ENCODE measurements at regions not wholly inside any gene's neighbourhood (a gene's known extent, or its start where the extent isn't known, plus 50 kb on each side); places are given as distances from the start of the nearest gene placed in this dataset.

DNA sequence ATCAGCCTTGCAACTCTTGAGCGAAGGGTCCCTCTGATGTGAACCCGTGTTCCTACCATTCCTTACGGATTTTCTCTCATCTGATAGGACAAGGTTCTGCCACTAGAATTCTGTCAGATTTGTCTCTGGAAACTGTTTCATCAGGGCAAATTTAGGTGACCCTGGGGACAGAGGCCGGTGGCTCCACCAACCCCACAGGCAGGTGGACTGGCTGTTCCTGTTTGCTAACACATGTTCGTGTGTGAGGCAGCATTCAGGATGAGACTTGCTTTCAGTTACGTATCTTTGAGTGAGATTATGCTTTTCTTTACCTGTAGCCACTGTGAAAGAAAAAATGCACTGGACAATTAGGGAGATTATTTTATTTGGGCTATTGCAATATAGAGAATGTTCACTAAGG lies 449.9 kb downstream of the INHBA start:
- H3K9me3 ChIP-seq (ENCODE audit: control insufficient read depth, low read length) = peaks cover 4% of the 10 kb centered on the region
- peaks cover 3% of the 10 kb centered on the region for H3K27me3 Mint-ChIP-seq (ENCODE audit: insufficient read depth)
- H3K4me3 ChIP-seq (ENCODE audit: low read length) = no peak overlapping the region
- no peaks in the 10 kb centered on the region for H3K9me3 Mint-ChIP-seq
- H3K36me3 Mint-ChIP-seq (ENCODE audit: low read depth) = no peaks in the 10 kb centered on the region
- H3K27ac Mint-ChIP-seq = no peak overlapping the region
- DNase-seq = no peak
- H3K4me1 ChIP-seq (ENCODE audit: control insufficient read depth, insufficient read depth, low read length) = no peaks in the 10 kb centered on the region
- TF ChIP-seq, protein P1, sequence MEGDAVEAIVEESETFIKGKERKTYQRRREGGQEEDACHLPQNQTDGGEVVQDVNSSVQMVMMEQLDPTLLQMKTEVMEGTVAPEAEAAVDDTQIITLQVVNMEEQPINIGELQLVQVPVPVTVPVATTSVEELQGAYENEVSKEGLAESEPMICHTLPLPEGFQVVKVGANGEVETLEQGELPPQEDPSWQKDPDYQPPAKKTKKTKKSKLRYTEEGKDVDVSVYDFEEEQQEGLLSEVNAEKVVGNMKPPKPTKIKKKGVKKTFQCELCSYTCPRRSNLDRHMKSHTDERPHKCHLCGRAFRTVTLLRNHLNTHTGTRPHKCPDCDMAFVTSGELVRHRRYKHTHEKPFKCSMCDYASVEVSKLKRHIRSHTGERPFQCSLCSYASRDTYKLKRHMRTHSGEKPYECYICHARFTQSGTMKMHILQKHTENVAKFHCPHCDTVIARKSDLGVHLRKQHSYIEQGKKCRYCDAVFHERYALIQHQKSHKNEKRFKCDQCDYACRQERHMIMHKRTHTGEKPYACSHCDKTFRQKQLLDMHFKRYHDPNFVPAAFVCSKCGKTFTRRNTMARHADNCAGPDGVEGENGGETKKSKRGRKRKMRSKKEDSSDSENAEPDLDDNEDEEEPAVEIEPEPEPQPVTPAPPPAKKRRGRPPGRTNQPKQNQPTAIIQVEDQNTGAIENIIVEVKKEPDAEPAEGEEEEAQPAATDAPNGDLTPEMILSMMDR (conservative IDR thresholded peaks at IDR 0.05) = no peak
- no peak overlapping the region for H3K9ac ChIP-seq (ENCODE audit: extremely low read depth, low read length, poor library complexity, severe bottlenecking)
- no peaks in the 10 kb centered on the region for H3K4me1 Mint-ChIP-seq
- 56 to 79% methylated on average over 3 to 6 of the region's 6 CpGs for WGBS, 2 experiments (ENCODE audit: insufficient coverage in 1 of 2, insufficient read length in 1 of 2)
- peaks cover 10% of the 10 kb centered on the region for H3K27me3 ChIP-seq (ENCODE audit: control insufficient read depth, insufficient read depth, low read length, poor library complexity, severe bottlenecking)
- H3K4me3 Mint-ChIP-seq = no peak overlapping the region
- no peaks in the 10 kb centered on the region for H3K36me3 ChIP-seq (ENCODE audit: control insufficient read depth, insufficient read depth, low read length)
- no peak overlapping the region for H3K27ac ChIP-seq (ENCODE audit: low read depth, low read length)

DNA sequence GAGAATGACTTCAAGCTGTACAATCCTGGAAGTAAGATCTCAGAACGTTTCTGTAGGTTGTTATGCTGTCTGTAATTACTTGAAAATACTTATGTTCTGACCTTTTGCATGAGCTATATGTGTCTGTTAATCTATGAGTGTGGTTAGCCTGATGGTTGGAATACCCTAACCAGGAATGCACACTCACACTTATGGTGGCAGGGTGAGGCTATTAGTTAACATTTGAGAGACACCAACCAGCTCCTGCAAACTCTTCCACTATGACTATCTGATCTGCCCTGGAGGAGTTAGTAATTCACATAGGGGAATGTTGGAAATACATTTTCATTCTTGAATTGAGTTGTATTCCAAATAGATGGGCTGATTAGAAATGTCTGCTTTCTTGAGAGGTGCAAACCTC lies 450.3 kb downstream of the INHBA start:
- Histone ChIP-seq H3K4me1 (ENCODE audit: control insufficient read depth, insufficient read depth, low read length) (no peaks in the 10 kb centered on the region), H3K27ac (ENCODE audit: low read depth, low read length) (no peak overlapping the region), H3K9ac (ENCODE audit: extremely low read depth, low read length, poor library complexity, severe bottlenecking) (no peak overlapping the region), H3K4me3 (ENCODE audit: low read length) (no peak overlapping the region), H3K36me3 (ENCODE audit: control insufficient read depth, insufficient read depth, low read length) (no peaks in the 10 kb centered on the region), H3K9me3 (ENCODE audit: control insufficient read depth, low read length) (peaks cover 4% of the 10 kb centered on the region), H3K27me3 (ENCODE audit: control insufficient read depth, insufficient read depth, low read length, poor library complexity, severe bottlenecking) (peaks cover 10% of the 10 kb centered on the region)
- peaks cover 3% of the 10 kb centered on the region for H3K27me3 Mint-ChIP-seq (ENCODE audit: insufficient read depth)
- TF ChIP-seq, protein P1 (conservative IDR thresholded peaks at IDR 0.05) = no peak
- DNase-seq = no peak
- no peak overlapping the region for H3K27ac Mint-ChIP-seq
- no peak overlapping the region for H3K4me3 Mint-ChIP-seq
- no peaks in the 10 kb centered on the region for H3K4me1 Mint-ChIP-seq
- 83 to 89% methylated on average over 1 of the region's 1 CpG for WGBS, 2 experiments (ENCODE audit: insufficient coverage in 1 of 2, insufficient read length in 1 of 2)
- H3K9me3 Mint-ChIP-seq = no peaks in the 10 kb centered on the region
- no peaks in the 10 kb centered on the region for H3K36me3 Mint-ChIP-seq (ENCODE audit: low read depth)

DNA sequence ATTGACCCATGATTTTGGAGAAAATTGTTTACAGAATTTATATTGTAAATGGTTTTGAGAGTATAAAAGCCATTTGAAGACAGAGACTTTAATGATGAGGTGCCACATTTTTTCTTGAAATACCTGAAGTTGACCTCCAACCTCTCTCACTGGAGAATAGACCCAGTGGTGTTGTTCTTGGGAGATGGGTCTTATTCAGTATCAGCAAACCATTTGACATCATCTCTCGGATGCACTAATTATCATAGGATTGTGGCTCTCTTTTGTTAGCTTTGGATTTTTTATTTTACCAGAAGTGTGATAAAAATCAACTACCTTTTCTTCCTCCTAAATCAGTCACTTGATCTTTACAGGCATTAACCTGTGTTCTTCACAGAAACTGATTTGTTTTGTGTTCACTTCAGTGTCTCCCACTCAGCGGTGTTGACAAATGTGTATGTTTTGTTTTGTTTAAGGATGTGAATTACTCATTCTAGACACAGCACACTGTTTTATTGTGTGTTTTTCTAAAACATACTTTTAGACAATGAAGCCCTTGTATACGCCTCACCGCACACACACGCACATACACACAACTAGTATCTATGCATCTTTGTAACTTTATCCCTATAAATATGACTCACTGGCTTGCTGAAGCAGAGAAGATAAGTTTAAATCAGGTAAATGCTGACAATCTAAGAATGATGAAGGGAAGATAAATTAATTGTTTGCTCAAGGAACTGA lies 455.6 kb downstream of the INHBA start:
- Histone ChIP-seq H3K27me3 (ENCODE audit: control insufficient read depth, insufficient read depth, low read length, poor library complexity, severe bottlenecking) (no peaks in the 10 kb centered on the region), H3K4me1 (ENCODE audit: control insufficient read depth, insufficient read depth, low read length) (no peaks in the 10 kb centered on the region), H3K9ac (ENCODE audit: extremely low read depth, low read length, poor library complexity, severe bottlenecking) (no peak overlapping the region), H3K4me3 (ENCODE audit: low read length) (no peak overlapping the region), H3K27ac (ENCODE audit: low read depth, low read length) (no peak overlapping the region), H3K36me3 (ENCODE audit: control insufficient read depth, insufficient read depth, low read length) (no peaks in the 10 kb centered on the region), H3K9me3 (ENCODE audit: control insufficient read depth, low read length) (peaks cover 4% of the 10 kb centered on the region)
- no peak overlapping the region for H3K4me3 Mint-ChIP-seq
- H3K27me3 Mint-ChIP-seq (ENCODE audit: insufficient read depth) = peaks cover 2% of the 10 kb centered on the region
- no peak for DNase-seq
- TF ChIP-seq, protein P1 (conservative IDR thresholded peaks at IDR 0.05) = no peak
- no peaks in the 10 kb centered on the region for H3K36me3 Mint-ChIP-seq (ENCODE audit: low read depth)
- WGBS, 2 experiments (ENCODE audit: insufficient coverage in 1 of 2, insufficient read length in 1 of 2) = 96% methylated on average over 5 of the region's 5 CpGs; no CpG with 5 or more reads in 1 of the 2 experiments
- no peak overlapping the region for H3K27ac Mint-ChIP-seq
- no peaks in the 10 kb centered on the region for H3K9me3 Mint-ChIP-seq
- no peaks in the 10 kb centered on the region for H3K4me1 Mint-ChIP-seq
